ENCODE measurements at regions not wholly inside any gene's neighbourhood (a gene's known extent, or its start where the extent isn't known, plus 50 kb on each side); places are given as distances from the start of the nearest gene placed in this dataset.

- H3K9me3 ChIP-seq (replicated peaks in 1 of 3): no peaks in the 10 kb centered on the region
- intact Hi-C loops (cut with DNase I): no loop called here
- TF ChIP-seq, protein P1, sequence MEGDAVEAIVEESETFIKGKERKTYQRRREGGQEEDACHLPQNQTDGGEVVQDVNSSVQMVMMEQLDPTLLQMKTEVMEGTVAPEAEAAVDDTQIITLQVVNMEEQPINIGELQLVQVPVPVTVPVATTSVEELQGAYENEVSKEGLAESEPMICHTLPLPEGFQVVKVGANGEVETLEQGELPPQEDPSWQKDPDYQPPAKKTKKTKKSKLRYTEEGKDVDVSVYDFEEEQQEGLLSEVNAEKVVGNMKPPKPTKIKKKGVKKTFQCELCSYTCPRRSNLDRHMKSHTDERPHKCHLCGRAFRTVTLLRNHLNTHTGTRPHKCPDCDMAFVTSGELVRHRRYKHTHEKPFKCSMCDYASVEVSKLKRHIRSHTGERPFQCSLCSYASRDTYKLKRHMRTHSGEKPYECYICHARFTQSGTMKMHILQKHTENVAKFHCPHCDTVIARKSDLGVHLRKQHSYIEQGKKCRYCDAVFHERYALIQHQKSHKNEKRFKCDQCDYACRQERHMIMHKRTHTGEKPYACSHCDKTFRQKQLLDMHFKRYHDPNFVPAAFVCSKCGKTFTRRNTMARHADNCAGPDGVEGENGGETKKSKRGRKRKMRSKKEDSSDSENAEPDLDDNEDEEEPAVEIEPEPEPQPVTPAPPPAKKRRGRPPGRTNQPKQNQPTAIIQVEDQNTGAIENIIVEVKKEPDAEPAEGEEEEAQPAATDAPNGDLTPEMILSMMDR (IDR thresholded peaks at IDR 0.05): no peak
- TF ChIP-seq POLR2A (IDR thresholded peaks at IDR 0.05): no peak
- no peaks in the 10 kb centered on the region for H3K4me1 ChIP-seq (replicated peaks in 1 of 2)
- no peaks in the 10 kb centered on the region for H3K27me3 ChIP-seq
- WGBS, 4 donors: 53 to 91% (median 72%) methylated on average over 2 of the region's 2 CpGs
- no peak overlapping the region for H3K4me3 ChIP-seq
- no peak overlapping the region for H3K27ac ChIP-seq
- no peak for DNase-seq
- H3K36me3 ChIP-seq (replicated peaks in 1 of 2): no peaks in the 10 kb centered on the region
Observed at GRCh38 chr10:111996103-111996502, 187.5 kb downstream of the GPAM start.

- Histone ChIP-seq H3K36me3 (replicated peaks in 1 of 2) (no peaks in the 10 kb centered on the region), H3K4me3 (no peak overlapping the region), H3K27me3 (no peaks in the 10 kb centered on the region), H3K4me1 (replicated peaks in 1 of 2) (no peaks in the 10 kb centered on the region), H3K9me3 (replicated peaks in 1 of 3) (no peaks in the 10 kb centered on the region), H3K27ac (no peak overlapping the region)
- DNase-seq: no peak
- no peak for TF ChIP-seq POLR2A (IDR thresholded peaks at IDR 0.05)
- TF ChIP-seq, protein P1 (IDR thresholded peaks at IDR 0.05): no peak
- 76 to 90% (median 87%) methylated on average over 7 of the region's 7 CpGs for WGBS, 4 donors
- intact Hi-C loops (cut with DNase I): no loop called here
Observed at GRCh38 chr10:111998728-111999127, 184.8 kb downstream of the GPAM start.

DNA sequence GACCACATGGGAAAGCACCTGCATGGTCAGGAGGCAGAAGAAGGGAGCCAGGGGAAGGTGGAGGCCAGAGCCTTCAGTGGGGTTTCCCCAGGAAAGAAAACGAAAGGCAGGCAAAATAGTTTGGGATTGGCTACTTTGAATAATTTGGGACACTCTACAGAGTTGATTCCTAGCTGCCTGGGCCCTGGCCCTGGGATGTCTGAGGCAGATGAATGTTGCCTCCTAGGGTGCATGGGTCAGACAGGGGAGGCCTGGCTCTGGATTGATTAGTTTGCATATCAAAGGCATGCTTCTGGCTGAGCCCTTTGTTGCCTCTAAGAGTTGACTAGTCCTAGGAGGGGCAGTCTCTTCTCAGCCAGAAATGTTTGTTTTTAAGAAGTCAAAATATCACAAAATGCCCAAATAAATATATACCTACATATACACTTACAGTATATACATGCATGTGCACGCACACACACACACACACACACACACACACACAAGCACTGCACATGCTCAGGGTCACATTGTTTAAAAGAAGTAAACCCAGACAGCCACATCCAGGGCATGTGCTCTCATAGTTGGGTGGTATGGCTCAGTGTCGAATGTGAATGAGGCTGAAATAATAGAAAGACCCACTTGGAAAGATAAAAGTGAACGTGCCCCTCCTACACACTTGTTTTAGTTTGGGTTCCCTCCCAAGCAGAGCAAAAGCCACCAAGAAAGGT, 184.2 kb downstream of the GPAM start:
- DNase-seq: no peak
- Histone ChIP-seq H3K9me3 (replicated peaks in 1 of 3) (no peaks in the 10 kb centered on the region), H3K27me3 (no peaks in the 10 kb centered on the region), H3K4me3 (no peak overlapping the region), H3K36me3 (replicated peaks in 1 of 2) (no peaks in the 10 kb centered on the region), H3K27ac (no peak overlapping the region), H3K4me1 (replicated peaks in 1 of 2) (no peaks in the 10 kb centered on the region)
- no peak for TF ChIP-seq POLR2A (IDR thresholded peaks at IDR 0.05)
- TF ChIP-seq, protein P1 (IDR thresholded peaks at IDR 0.05): no peak
- 57 to 68% (median 61%) methylated on average over 4 of the region's 4 CpGs for WGBS, 4 donors
- intact Hi-C loops (cut with DNase I): no loop called here

DNA sequence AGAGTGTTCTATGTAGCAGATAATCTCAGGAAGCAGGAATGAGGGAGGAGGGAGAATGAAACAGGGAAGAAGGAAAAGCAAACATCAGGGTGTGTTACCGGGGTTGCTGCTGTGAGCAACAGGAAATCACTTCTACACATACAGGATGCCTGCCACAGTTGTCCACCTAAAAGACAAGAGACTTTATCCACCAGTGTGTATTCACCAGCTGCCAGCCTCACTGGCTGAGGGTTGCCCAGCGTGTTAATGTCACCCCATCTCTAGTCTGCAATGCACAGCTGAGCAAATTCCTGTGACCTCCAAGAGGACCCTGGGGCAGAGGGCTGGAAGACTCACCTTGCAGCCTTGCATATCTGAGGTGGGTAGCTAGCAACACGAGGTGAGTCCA, 183.7 kb downstream of the GPAM start:
- H3K27me3 ChIP-seq: no peaks in the 10 kb centered on the region
- no peak overlapping the region for H3K4me3 ChIP-seq
- no peaks in the 10 kb centered on the region for H3K9me3 ChIP-seq (replicated peaks in 1 of 3)
- H3K36me3 ChIP-seq (replicated peaks in 1 of 2): no peaks in the 10 kb centered on the region
- WGBS, 4 donors: 50 to 81% (median 62%) methylated on average over 2 to 3 of the region's 3 CpGs
- no peak overlapping the region for H3K27ac ChIP-seq
- DNase-seq: no peak
- intact Hi-C loops (cut with DNase I): no loop called here
- TF ChIP-seq, protein P1 (IDR thresholded peaks at IDR 0.05): no peak
- no peak for TF ChIP-seq POLR2A (IDR thresholded peaks at IDR 0.05)
- no peaks in the 10 kb centered on the region for H3K4me1 ChIP-seq (replicated peaks in 1 of 2)
